Panc1 (cell line): ENCODE measurements at regions not wholly inside any gene's neighbourhood (a gene's known extent, or its start where the extent isn't known, plus 50 kb on each side); places are given as distances from the start of the nearest gene placed in this dataset.

ENCODE experiments used
- CTCF ChIP-seq: fragments of 450-650 bp; IDR thresholded peaks from 2 replicates; pipeline ENCODE4 v1.5.1; 2017; ENCODE audit warnings: mild to moderate bottlenecking
- POLR2AphosphoS5 ChIP-seq: IDR thresholded peaks from 2 replicates; pipeline ENCODE4 v1.6.1; 2012; ENCODE audit warnings: mild to moderate bottlenecking, low read depth, low read length, moderate library complexity
- SIN3A ChIP-seq: IDR thresholded peaks from 2 replicates; pipeline ENCODE4 v1.6.1; 2012; ENCODE audit warnings: low read depth, mild to moderate bottlenecking, low read length, moderate library complexity, borderline replicate concordance; ENCODE audit not compliant: insufficient read depth
- TCF7L2 ChIP-seq: IDR thresholded peaks from 2 replicates; pipeline ENCODE4 v1.6.1; 2011; ENCODE audit warnings: mild to moderate bottlenecking, low read depth, low read length, inconsistent platforms

GRCh38 chr11:24225501-24225900 lies 271.4 kb upstream of the LUZP2 start:
- TF ChIP-seq CTCF: no peak
- TF ChIP-seq TCF7L2: no peak
- TF ChIP-seq POLR2AphosphoS5: no peak
- TF ChIP-seq SIN3A: no peak
